H1 (cell line): ENCODE measurements at regions not wholly inside any gene's neighbourhood (a gene's known extent, or its start where the extent isn't known, plus 50 kb on each side); places are given as distances from the start of the nearest gene placed in this dataset.

Experiments
- CTCF ChIA-PET: fragments of 300-600 bp; sonication (Branson Sonifier 250); formaldehyde crosslinking; loops from one replicate; lab custom pipeline; 2021; ENCODE audit not compliant: partially characterized antibody; lab: Charles Lee
- POLR2A ChIA-PET: fragments of 300-600 bp; sonication (Branson Sonifier 250); formaldehyde crosslinking; loops from one replicate; lab custom pipeline; 2021; ENCODE audit warnings: inconsistent platforms; ENCODE audit not compliant: partially characterized antibody; lab: Charles Lee
- DNase-seq, 2 experiments: peaks; one replicate each; pipeline versions ENCODE4 v3.0.0 to v3.0.0-alpha.2; 2010 to 2022; ENCODE audit warnings: low spot score in 2 of 2, low read depth in 1 of 2, mixed read lengths in 1 of 2
- FAIRE-seq: peaks from 2 replicates; lab custom pipeline; 2011; peaks lifted over from hg19 to GRCh38; lab: Jason Lieb, UNC
- H2AFZ ChIP-seq: 2 replicates; pipeline ENCODE4 v1.8.1; 2012; ENCODE audit warnings: low read length, inconsistent platforms
- H2AK5ac ChIP-seq: 2 replicates; pipeline ENCODE4 v1.6.1; 2013; ENCODE audit warnings: low read depth, low read length
- H2BK120ac ChIP-seq: replicated peaks from 2 replicates; pipeline ENCODE3; 2013; ENCODE audit warnings: low read depth, low read length, inconsistent platforms
- H2BK12ac ChIP-seq: 2 replicates; pipeline ENCODE4 v1.6.1; 2013; ENCODE audit warnings: low read depth, low read length
- H2BK15ac ChIP-seq: 2 replicates; pipeline ENCODE4 v1.6.1; 2013; ENCODE audit warnings: low read length
- H2BK20ac ChIP-seq: 2 replicates; pipeline ENCODE4 v1.6.1; 2013; ENCODE audit warnings: low read length
- H2BK5ac ChIP-seq: 2 replicates; pipeline ENCODE4 v1.6.1; 2013; ENCODE audit warnings: low read depth, low read length
- H3K14ac ChIP-seq: 2 replicates; pipeline ENCODE4 v1.6.1; 2013; ENCODE audit warnings: inconsistent platforms; ENCODE audit not compliant: insufficient read length
- H3K18ac ChIP-seq: 2 replicates; pipeline ENCODE4 v1.6.1; 2013; ENCODE audit warnings: low read length; ENCODE audit errors: extremely low read depth
- H3K23ac ChIP-seq: 2 replicates; pipeline ENCODE4 v1.6.1; 2013; ENCODE audit warnings: inconsistent platforms; ENCODE audit not compliant: insufficient read length
- H3K23me2 ChIP-seq: 2 replicates; pipeline ENCODE4 v1.6.1; 2013; ENCODE audit warnings: low read depth, low read length
- H3K27ac ChIP-seq: 2 replicates; pipeline ENCODE4 v1.6.1; 2011; ENCODE audit warnings: low read depth, low read length, inconsistent platforms
- H3K27me3 ChIP-seq, 4 experiments: replicated peaks in 1 of 4; 1 replicate in 1 of 4; 2 replicates in 3 of 4; pipeline versions ENCODE4 v1.6.1 to v1.8.1; 2011 to 2013; ENCODE audit warnings: low read length in 3 of 4, mild to moderate bottlenecking in 3 of 4, inconsistent platforms in 2 of 4, mixed read lengths in 2 of 4, moderate library complexity in 1 of 4; ENCODE audit not compliant: control insufficient read depth in 3 of 4, insufficient read depth in 3 of 4; ENCODE audit errors: extremely low read depth in 1 of 4
- H3K36me3 ChIP-seq, 4 experiments: 2 replicates each; pipeline versions ENCODE4 v1.6.1 to v1.8.1; 2011 to 2013; ENCODE audit warnings: mild to moderate bottlenecking in 4 of 4, low read length in 3 of 4, moderate library complexity in 2 of 4, control low read depth in 1 of 4, inconsistent platforms in 1 of 4; ENCODE audit not compliant: insufficient read depth in 4 of 4, control insufficient read depth in 2 of 4
- H3K4ac ChIP-seq: replicated peaks from 2 replicates; pipeline ENCODE3; 2013; ENCODE audit warnings: low read length, low read depth, mixed read lengths, inconsistent platforms; ENCODE audit not compliant: insufficient read length
- H3K4me1 ChIP-seq, 4 experiments: replicated peaks in 1 of 4; 1 replicate in 1 of 4; 2 replicates in 3 of 4; pipeline versions ENCODE4 v1.6.1 to v1.8.1; 2011 to 2013; ENCODE audit warnings: low read length in 3 of 4, inconsistent platforms in 2 of 4, mixed read lengths in 1 of 4; ENCODE audit not compliant: insufficient read depth in 4 of 4, control insufficient read depth in 3 of 4
- H3K4me2 ChIP-seq, 2 experiments: 2 replicates each; pipeline versions ENCODE4 v1.6.1 to v1.8.1; 2011 to 2013; ENCODE audit warnings: low read depth in 2 of 2, low read length in 2 of 2, control low read depth in 1 of 2, inconsistent platforms in 1 of 2, mild to moderate bottlenecking in 1 of 2; ENCODE audit not compliant: insufficient read depth in 1 of 2
- H3K4me3 ChIP-seq, 4 experiments: fragments of 200-600, 300-600 bp in 1 of 4; sonication (generic), shearing (Covaris generic), sonication (Bioruptor Twin) in 1 of 4; 2 replicates each; pipeline versions ENCODE4 v1.5.1 to v1.8.1; 2011 to 2016; ENCODE audit warnings: low read length in 4 of 4, low read depth in 3 of 4, control low read depth in 2 of 4, inconsistent platforms in 2 of 4, mild to moderate bottlenecking in 2 of 4, mixed read lengths in 1 of 4, moderate library complexity in 1 of 4; ENCODE audit not compliant: insufficient read depth in 2 of 4; ENCODE audit errors: extremely low read depth in 1 of 4
- H3K56ac ChIP-seq: replicated peaks from 2 replicates; pipeline ENCODE3; 2013; ENCODE audit warnings: low read depth, mild to moderate bottlenecking, mixed read lengths, low read length, inconsistent platforms; ENCODE audit not compliant: insufficient read length
- H3K79me1 ChIP-seq: 2 replicates; pipeline ENCODE4 v1.6.1; 2013; ENCODE audit warnings: low read depth, low read length, control low read depth
- H3K79me2 ChIP-seq, 2 experiments: 2 replicates each; pipeline versions ENCODE4 v1.6.1 to v1.8.1; 2012 to 2013; ENCODE audit warnings: low read length in 2 of 2, mild to moderate bottlenecking in 2 of 2, inconsistent platforms in 1 of 2; ENCODE audit not compliant: insufficient read depth in 2 of 2, control insufficient read depth in 1 of 2
- H3K9ac ChIP-seq, 4 experiments: replicated peaks in 1 of 4; 1 replicate in 1 of 4; 2 replicates in 3 of 4; pipeline versions ENCODE4 v1.6.1 to v1.8.1; 2011 to 2013; ENCODE audit warnings: low read depth in 3 of 4, low read length in 3 of 4, control low read depth in 2 of 4, mild to moderate bottlenecking in 2 of 4, moderate library complexity in 2 of 4, inconsistent platforms in 1 of 4; ENCODE audit errors: extremely low read depth in 1 of 4
- H3K9me3 ChIP-seq, 2 experiments: 2 replicates each; pipeline versions ENCODE4 v1.6.1 to v1.8.1; 2012 to 2013; ENCODE audit warnings: mild to moderate bottlenecking in 2 of 2, moderate library complexity in 2 of 2, control low read depth in 1 of 2, inconsistent platforms in 1 of 2, low read depth in 1 of 2, low read length in 1 of 2, mixed read lengths in 1 of 2; ENCODE audit not compliant: insufficient read depth in 2 of 2
- H4K20me1 ChIP-seq, 2 experiments: replicated peaks in 1 of 2; 2 replicates each; pipeline versions ENCODE3 to v1.8.1; 2011 to 2013; ENCODE audit warnings: inconsistent platforms in 2 of 2, low read length in 2 of 2, mild to moderate bottlenecking in 1 of 2; ENCODE audit not compliant: insufficient read depth in 2 of 2, control insufficient read depth in 1 of 2
- H4K5ac ChIP-seq: 2 replicates; pipeline ENCODE4 v1.6.1; 2013; ENCODE audit warnings: low read length, low read depth, mixed read lengths, inconsistent platforms; ENCODE audit not compliant: insufficient read length
- H4K8ac ChIP-seq: 2 replicates; pipeline ENCODE4 v1.8.0; 2013; ENCODE audit warnings: mild to moderate bottlenecking, moderate library complexity, low read length, inconsistent platforms; ENCODE audit not compliant: insufficient read depth; ENCODE audit errors: extremely low read depth
- H4K91ac ChIP-seq: replicated peaks from 2 replicates; pipeline ENCODE3; 2013; ENCODE audit warnings: low read length, mixed read lengths, inconsistent platforms; ENCODE audit not compliant: insufficient read length
- BCL11A ChIP-seq, 2 experiments: IDR thresholded peaks; one replicate each; pipeline ENCODE4 v1.6.1; 2011; ENCODE audit warnings: low read depth in 2 of 2, low read length in 2 of 2, mild to moderate bottlenecking in 2 of 2
- CBX8 ChIP-seq: fragments of 300-800, 300-1000 bp; sonication (generic); IDR thresholded peaks from 2 replicates; pipeline ENCODE4 v1.7.1; 2016; ENCODE audit warnings: low read depth, low read length, borderline replicate concordance
- CEBPB ChIP-seq: IDR thresholded peaks from 2 replicates; pipeline ENCODE4 v1.6.1; 2012; ENCODE audit warnings: low read depth, low read length
- EZH2 ChIP-seq: fragments of 200-600 bp; sonication (generic); IDR thresholded peaks from 2 replicates; pipeline ENCODE4 v1.7.1; 2012; ENCODE audit warnings: low read depth, mild to moderate bottlenecking, moderate library complexity, low read length, inconsistent platforms; ENCODE audit not compliant: severe bottlenecking
- FOSL1 ChIP-seq: IDR thresholded peaks from 2 replicates; pipeline ENCODE4 v1.6.1; 2011; ENCODE audit warnings: mild to moderate bottlenecking, low read depth, low read length, moderate library complexity; ENCODE audit not compliant: insufficient read depth
- POU5F1 ChIP-seq: IDR thresholded peaks from 2 replicates; pipeline ENCODE4 v1.6.1; 2011; ENCODE audit warnings: low read depth, mild to moderate bottlenecking, low read length, moderate library complexity
- SP4 ChIP-seq: IDR thresholded peaks from 2 replicates; pipeline ENCODE4 v1.6.1; 2012; ENCODE audit warnings: low read length, inconsistent platforms

- Histone ChIP-seq H4K8ac (no peak overlapping the region), H3K9ac (no peak overlapping the region), H2BK120ac (no peak overlapping the region), H3K4me3 (no peak overlapping the region), H3K9me3 (peaks cover 14 to 29% of the 10 kb centered on the region in 2 experiments), H2BK15ac (no peak overlapping the region), H3K79me1 (no peaks in the 10 kb centered on the region), H3K23me2 (no peaks in the 10 kb centered on the region), H4K91ac (no peak overlapping the region), H2BK5ac (no peak overlapping the region), H3K14ac (no peak overlapping the region), H3K4ac (no peak overlapping the region), H3K56ac (no peak overlapping the region), H2BK12ac (no peak overlapping the region), H2AK5ac (no peak overlapping the region), H3K27me3 (no peaks in the 10 kb centered on the region)
- POLR2A ChIA-PET = no interaction called here
- FAIRE-seq (no peak), DNase-seq (no peak)
- TF ChIP-seq FOSL1 (no peak), CEBPB (no peak), POU5F1 (no peak), CBX8 (no peak), EZH2 (no peak), SP4 (no peak), BCL11A (IDR thresholded peaks at IDR 0.05; ENCODE audit: low read depth in 2 of 2, low read length in 2 of 2) (no peak)
- TF ChIP-seq, all 59 proteins: peak for 0
- H3K79me2 ChIP-seq = no peaks in the 10 kb centered on the region
- H3K4me2 ChIP-seq = no peak overlapping the region
- H2AFZ ChIP-seq = no peak overlapping the region
- no peak overlapping the region for H3K23ac ChIP-seq
- H3K36me3 ChIP-seq = peaks cover 0 to 3% (median 1%) of the 10 kb centered on the region in 4 experiments; a peak in 2 of 8 replicates
- no peak overlapping the region for H3K18ac ChIP-seq
- CTCF ChIA-PET = interaction anchor here (1.0 to 2.2 kb wide), 2 partner anchors 12 to 13 kb away, joined by 3 to 13 read pairs; no protein-coding TSS in a partner anchor
- H3K4me1 ChIP-seq = no peaks in the 10 kb centered on the region
- no peak overlapping the region for H2BK20ac ChIP-seq
- H3K27ac ChIP-seq = no peak overlapping the region
- no peak overlapping the region for H4K5ac ChIP-seq
- no peaks in the 10 kb centered on the region for H4K20me1 ChIP-seq
Observed at GRCh38 chr5:92505925-92506324, 1075.1 kb downstream of the NR2F1-AS1 start.
